ENCODE measurements at regions not wholly inside any gene's neighbourhood (a gene's known extent, or its start where the extent isn't known, plus 50 kb on each side); places are given as distances from the start of the nearest gene placed in this dataset.

DNA sequence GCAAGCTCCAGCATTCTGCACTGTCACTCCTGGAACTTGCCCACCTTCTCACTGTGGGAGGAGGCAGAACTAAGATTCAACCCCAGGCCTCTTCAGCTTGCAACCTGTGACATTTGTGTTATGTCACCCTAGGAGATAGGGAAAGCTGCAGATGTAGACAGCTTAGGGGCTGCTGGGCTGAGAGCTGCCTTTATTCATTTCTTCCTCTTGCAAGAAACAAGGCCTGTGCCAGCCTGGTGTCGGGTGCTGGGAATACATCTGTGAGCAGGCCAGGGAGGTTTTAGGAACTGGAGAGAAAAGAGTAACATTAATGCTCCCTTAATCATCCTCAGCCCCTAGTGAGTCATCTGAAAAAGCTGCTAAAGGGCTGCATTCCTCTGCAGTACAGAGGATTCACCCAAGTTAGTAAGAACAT is 101.8 kb downstream of the FGF18 start:
- no peaks in the 10 kb centered on the region for H3K27me3 ChIP-seq (ENCODE audit: insufficient read depth, low read length, poor library complexity)
- no peak overlapping the region for H2BK15ac ChIP-seq (replicated peaks; ENCODE audit: low read depth)
- no peak overlapping the region for H3K4me3 ChIP-seq (ENCODE audit: low read length)
- H3K18ac ChIP-seq (ENCODE audit: low read length), result no peak overlapping the region
- no peak overlapping the region for H4K5ac ChIP-seq (ENCODE audit: low read length)
- H3K36me3 ChIP-seq (ENCODE audit: control insufficient read depth, insufficient read depth, low read length), result no peaks in the 10 kb centered on the region
- DNase-seq, result peak; percentile 88
- H3K79me2 ChIP-seq (ENCODE audit: control insufficient read depth, insufficient read depth, low read length), result no peaks in the 10 kb centered on the region
- H3K4ac ChIP-seq (ENCODE audit: low read depth, low read length), result no peak overlapping the region
- no peak overlapping the region for H2AK5ac ChIP-seq (ENCODE audit: low read length)
- H3K56ac ChIP-seq (ENCODE audit: low read length), result peak overlapping the region; percentile 76
- no peak overlapping the region for H4K8ac ChIP-seq (ENCODE audit: low read depth, low read length)
- peak overlapping the region; percentile 11 for H2BK5ac ChIP-seq (ENCODE audit: low read length)
- no peak overlapping the region for H3K23ac ChIP-seq (ENCODE audit: low read length)
- peak overlapping the region; percentile 40 for H3K27ac ChIP-seq (ENCODE audit: low read depth, low read length)
- WGBS (ENCODE audit: extremely low coverage, insufficient coverage, low lambda C conversion rate), result no CpG with 5 or more reads among the region's 1 CpG
- H3K79me1 ChIP-seq (ENCODE audit: low read length), result no peaks in the 10 kb centered on the region
- peaks cover 17% of the 10 kb centered on the region for H3K4me1 ChIP-seq (ENCODE audit: control insufficient read depth, low read depth, low read length)
- no peak overlapping the region for H3K4me2 ChIP-seq (ENCODE audit: low read length)
- H3K9ac ChIP-seq (ENCODE audit: low read length), result peak overlapping the region; percentile 15
- no peak overlapping the region for H2BK120ac ChIP-seq (ENCODE audit: low read depth, low read length)

- WGBS (ENCODE audit: extremely low coverage, insufficient coverage, low lambda C conversion rate), result no CpG with 5 or more reads among the region's 3 CpGs
Measured at GRCh38 chr5:171521679-171522078, 102.2 kb downstream of the FGF18 start.

GRCh38 chr5:171523781-171524180 is 104.3 kb downstream of the FGF18 start:
- Histone ChIP-seq H3K4me3 (ENCODE audit: low read length) (no peak overlapping the region), H3K79me1 (ENCODE audit: low read length) (no peaks in the 10 kb centered on the region), H3K4me2 (ENCODE audit: low read length) (no peak overlapping the region), H4K8ac (ENCODE audit: low read depth, low read length) (no peak overlapping the region), H3K4ac (ENCODE audit: low read depth, low read length) (no peak overlapping the region), H2BK5ac (ENCODE audit: low read length) (no peak overlapping the region), H2BK120ac (ENCODE audit: low read depth, low read length) (no peak overlapping the region), H2BK15ac (replicated peaks; ENCODE audit: low read depth) (no peak overlapping the region), H2AK5ac (ENCODE audit: low read length) (no peak overlapping the region), H3K18ac (ENCODE audit: low read length) (no peak overlapping the region), H4K5ac (ENCODE audit: low read length) (no peak overlapping the region), H3K23ac (ENCODE audit: low read length) (no peak overlapping the region), H3K27ac (ENCODE audit: low read depth, low read length) (no peak overlapping the region), H3K4me1 (ENCODE audit: control insufficient read depth, low read depth, low read length) (peaks cover 17% of the 10 kb centered on the region), H3K9ac (ENCODE audit: low read length) (no peak overlapping the region), H3K27me3 (ENCODE audit: insufficient read depth, low read length, poor library complexity) (no peaks in the 10 kb centered on the region), H3K36me3 (ENCODE audit: control insufficient read depth, insufficient read depth, low read length) (no peaks in the 10 kb centered on the region), H3K79me2 (ENCODE audit: control insufficient read depth, insufficient read depth, low read length) (no peaks in the 10 kb centered on the region), H3K56ac (ENCODE audit: low read length) (no peak overlapping the region)
- no CpG with 5 or more reads among the region's 6 CpGs for WGBS (ENCODE audit: extremely low coverage, insufficient coverage, low lambda C conversion rate)
- no peak for DNase-seq

More at GRCh38 chr5:171521679-171522078, 102.2 kb downstream of the FGF18 start:
- Histone ChIP-seq H3K23ac (ENCODE audit: low read length) (no peak overlapping the region), H3K4me1 (ENCODE audit: control insufficient read depth, low read depth, low read length) (peaks cover 17% of the 10 kb centered on the region), H3K9ac (ENCODE audit: low read length) (no peak overlapping the region), H3K56ac (ENCODE audit: low read length) (no peak overlapping the region), H3K79me1 (ENCODE audit: low read length) (no peaks in the 10 kb centered on the region), H2BK15ac (replicated peaks; ENCODE audit: low read depth) (no peak overlapping the region), H3K36me3 (ENCODE audit: control insufficient read depth, insufficient read depth, low read length) (no peaks in the 10 kb centered on the region), H3K79me2 (ENCODE audit: control insufficient read depth, insufficient read depth, low read length) (no peaks in the 10 kb centered on the region), H4K5ac (ENCODE audit: low read length) (no peak overlapping the region), H3K4me3 (ENCODE audit: low read length) (no peak overlapping the region), H3K18ac (ENCODE audit: low read length) (no peak overlapping the region), H2AK5ac (ENCODE audit: low read length) (no peak overlapping the region), H3K27ac (ENCODE audit: low read depth, low read length) (no peak overlapping the region), H2BK120ac (ENCODE audit: low read depth, low read length) (no peak overlapping the region), H3K27me3 (ENCODE audit: insufficient read depth, low read length, poor library complexity) (no peaks in the 10 kb centered on the region), H2BK5ac (ENCODE audit: low read length) (no peak overlapping the region), H4K8ac (ENCODE audit: low read depth, low read length) (no peak overlapping the region), H3K4me2 (ENCODE audit: low read length) (no peak overlapping the region), H3K4ac (ENCODE audit: low read depth, low read length) (no peak overlapping the region)
- DNase-seq, result peak; percentile 78

- no peak overlapping the region for H3K56ac ChIP-seq (ENCODE audit: low read length)
- no peak overlapping the region for H2BK120ac ChIP-seq (ENCODE audit: low read depth, low read length)
- H3K4ac ChIP-seq (ENCODE audit: low read depth, low read length), result no peak overlapping the region
- no peaks in the 10 kb centered on the region for H3K79me2 ChIP-seq (ENCODE audit: control insufficient read depth, insufficient read depth, low read length)
- no peaks in the 10 kb centered on the region for H3K79me1 ChIP-seq (ENCODE audit: low read length)
- no peaks in the 10 kb centered on the region for H3K27me3 ChIP-seq (ENCODE audit: insufficient read depth, low read length, poor library complexity)
- no peak overlapping the region for H3K9ac ChIP-seq (ENCODE audit: low read length)
- no peak overlapping the region for H3K18ac ChIP-seq (ENCODE audit: low read length)
- H2BK5ac ChIP-seq (ENCODE audit: low read length), result no peak overlapping the region
- no CpG with 5 or more reads among the region's 14 CpGs for WGBS (ENCODE audit: extremely low coverage, insufficient coverage, low lambda C conversion rate)
- H3K23ac ChIP-seq (ENCODE audit: low read length), result no peak overlapping the region
- H3K27ac ChIP-seq (ENCODE audit: low read depth, low read length), result no peak overlapping the region
- no peak for DNase-seq
- no peak overlapping the region for H3K4me2 ChIP-seq (ENCODE audit: low read length)
- H4K5ac ChIP-seq (ENCODE audit: low read length), result no peak overlapping the region
- no peak overlapping the region for H3K4me3 ChIP-seq (ENCODE audit: low read length)
- H4K8ac ChIP-seq (ENCODE audit: low read depth, low read length), result no peak overlapping the region
- no peaks in the 10 kb centered on the region for H3K36me3 ChIP-seq (ENCODE audit: control insufficient read depth, insufficient read depth, low read length)
- no peak overlapping the region for H2BK15ac ChIP-seq (replicated peaks; ENCODE audit: low read depth)
- peaks cover 14% of the 10 kb centered on the region for H3K4me1 ChIP-seq (ENCODE audit: control insufficient read depth, low read depth, low read length)
- no peak overlapping the region for H2AK5ac ChIP-seq (ENCODE audit: low read length)
Measured at GRCh38 chr5:171524466-171524865, 105.0 kb downstream of the FGF18 start.

DNA sequence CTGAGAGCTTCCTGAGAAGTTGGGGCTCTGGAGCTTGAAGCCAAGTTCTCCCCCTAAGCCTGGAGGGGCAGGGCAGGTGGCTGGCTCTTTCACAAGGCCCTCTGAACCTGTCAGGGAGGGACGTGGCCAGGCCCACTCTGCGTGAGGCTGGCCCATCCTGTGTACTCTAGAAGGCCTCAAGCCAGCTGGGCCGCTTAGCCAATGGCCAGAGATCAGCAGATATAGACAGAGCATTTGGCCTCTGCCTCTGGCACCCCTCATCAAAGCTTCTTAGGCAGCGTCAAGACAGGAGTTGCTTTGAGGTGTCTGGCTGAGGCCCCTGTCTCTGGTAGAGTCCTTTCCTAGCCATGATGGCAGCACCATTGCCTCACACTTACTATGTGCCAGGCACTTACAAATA is 105.6 kb downstream of the FGF18 start:
- H4K8ac ChIP-seq (ENCODE audit: low read depth, low read length), result no peak overlapping the region
- no peak overlapping the region for H3K9ac ChIP-seq (ENCODE audit: low read length)
- H2BK15ac ChIP-seq (replicated peaks; ENCODE audit: low read depth), result no peak overlapping the region
- no peak overlapping the region for H2BK5ac ChIP-seq (ENCODE audit: low read length)
- H3K79me2 ChIP-seq (ENCODE audit: control insufficient read depth, insufficient read depth, low read length), result no peaks in the 10 kb centered on the region
- no peak overlapping the region for H3K23ac ChIP-seq (ENCODE audit: low read length)
- no peaks in the 10 kb centered on the region for H3K79me1 ChIP-seq (ENCODE audit: low read length)
- peaks cover 8% of the 10 kb centered on the region for H3K4me1 ChIP-seq (ENCODE audit: control insufficient read depth, low read depth, low read length)
- H3K4me3 ChIP-seq (ENCODE audit: low read length), result no peak overlapping the region
- no peaks in the 10 kb centered on the region for H3K27me3 ChIP-seq (ENCODE audit: insufficient read depth, low read length, poor library complexity)
- H3K36me3 ChIP-seq (ENCODE audit: control insufficient read depth, insufficient read depth, low read length), result no peaks in the 10 kb centered on the region
- H3K27ac ChIP-seq (ENCODE audit: low read depth, low read length), result no peak overlapping the region
- H4K5ac ChIP-seq (ENCODE audit: low read length), result no peak overlapping the region
- DNase-seq, result no peak
- no peak overlapping the region for H3K18ac ChIP-seq (ENCODE audit: low read length)
- no peak overlapping the region for H3K4ac ChIP-seq (ENCODE audit: low read depth, low read length)
- no peak overlapping the region for H3K56ac ChIP-seq (ENCODE audit: low read length)
- no peak overlapping the region for H2AK5ac ChIP-seq (ENCODE audit: low read length)
- no peak overlapping the region for H3K4me2 ChIP-seq (ENCODE audit: low read length)
- no CpG with 5 or more reads among the region's 4 CpGs for WGBS (ENCODE audit: extremely low coverage, insufficient coverage, low lambda C conversion rate)
- H2BK120ac ChIP-seq (ENCODE audit: low read depth, low read length), result no peak overlapping the region

DNA sequence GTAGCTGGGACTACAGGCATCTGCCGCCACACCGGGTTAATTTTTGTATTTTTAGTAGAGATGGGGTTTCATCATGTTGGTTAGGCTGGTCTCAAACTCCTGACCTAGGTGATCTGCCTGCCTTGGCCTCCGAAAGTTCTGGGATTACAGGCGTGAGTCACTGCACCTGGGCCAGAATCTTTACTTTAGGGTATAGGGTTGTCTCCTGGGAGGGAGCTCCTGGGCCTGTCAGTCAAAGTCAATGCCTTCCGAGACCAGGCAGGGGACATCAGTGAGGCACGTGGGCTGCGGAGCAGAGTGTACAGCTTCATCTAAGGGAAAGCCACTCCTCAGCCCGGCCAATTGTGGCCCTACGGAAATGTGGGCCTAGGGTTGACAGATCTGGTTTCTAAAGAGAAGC is 108.6 kb downstream of the FGF18 start:
- no peak overlapping the region for H3K23ac ChIP-seq (ENCODE audit: low read length)
- no peak overlapping the region for H3K4me3 ChIP-seq (ENCODE audit: low read length)
- no CpG with 5 or more reads among the region's 9 CpGs for WGBS (ENCODE audit: extremely low coverage, insufficient coverage, low lambda C conversion rate)
- no peak overlapping the region for H4K8ac ChIP-seq (ENCODE audit: low read depth, low read length)
- no peak overlapping the region for H3K56ac ChIP-seq (ENCODE audit: low read length)
- H2BK120ac ChIP-seq (ENCODE audit: low read depth, low read length), result no peak overlapping the region
- no peaks in the 10 kb centered on the region for H3K36me3 ChIP-seq (ENCODE audit: control insufficient read depth, insufficient read depth, low read length)
- H3K18ac ChIP-seq (ENCODE audit: low read length), result no peak overlapping the region
- H3K4me1 ChIP-seq (ENCODE audit: control insufficient read depth, low read depth, low read length), result no peaks in the 10 kb centered on the region
- no peak overlapping the region for H4K5ac ChIP-seq (ENCODE audit: low read length)
- H3K4ac ChIP-seq (ENCODE audit: low read depth, low read length), result no peak overlapping the region
- H3K79me2 ChIP-seq (ENCODE audit: control insufficient read depth, insufficient read depth, low read length), result no peaks in the 10 kb centered on the region
- H3K27me3 ChIP-seq (ENCODE audit: insufficient read depth, low read length, poor library complexity), result no peaks in the 10 kb centered on the region
- no peak overlapping the region for H2BK15ac ChIP-seq (replicated peaks; ENCODE audit: low read depth)
- H3K27ac ChIP-seq (ENCODE audit: low read depth, low read length), result no peak overlapping the region
- DNase-seq, result no peak
- H3K79me1 ChIP-seq (ENCODE audit: low read length), result no peaks in the 10 kb centered on the region
- no peak overlapping the region for H2BK5ac ChIP-seq (ENCODE audit: low read length)
- H3K4me2 ChIP-seq (ENCODE audit: low read length), result no peak overlapping the region
- H3K9ac ChIP-seq (ENCODE audit: low read length), result no peak overlapping the region
- no peak overlapping the region for H2AK5ac ChIP-seq (ENCODE audit: low read length)

Measured in mesendoderm (in vitro differentiated cells).